HG03066 (cell line): ENCODE measurements at regions not wholly inside any gene's neighbourhood (a gene's known extent, or its start where the extent isn't known, plus 50 kb on each side); places are given as distances from the start of the nearest gene placed in this dataset.

Experiments
- ATAC-seq: cut with Tn5 transposase; IDR thresholded peaks from one replicate; pipeline ENCODE4 v1.9.1; 2021; ENCODE audit warnings: low read depth; ENCODE audit not compliant: unreplicated experiment

- no peak for ATAC-seq
Measured at GRCh38 chr6:22668307-22668706, 98.9 kb downstream of the HDGFL1 start.

DNA sequence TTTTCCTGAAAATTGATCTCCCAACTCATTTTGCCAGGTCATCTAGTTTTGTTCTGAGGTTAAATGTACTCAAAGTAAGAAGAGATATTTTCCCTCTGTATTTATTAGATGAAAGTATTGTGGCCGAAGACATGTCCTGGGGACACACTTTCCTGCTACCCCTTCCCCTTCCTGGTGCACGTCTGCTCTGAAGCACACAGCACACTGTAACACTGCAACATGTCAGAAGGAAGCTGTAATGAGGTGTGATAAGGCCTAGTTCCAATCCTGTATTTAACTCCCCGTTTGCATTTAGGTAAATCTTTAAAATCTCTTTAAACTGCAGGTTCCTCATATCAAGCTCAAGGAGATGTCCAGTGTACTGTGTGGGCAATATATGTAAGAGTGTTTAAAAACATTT, 99.4 kb downstream of the HDGFL1 start:
- no peak for ATAC-seq

DNA sequence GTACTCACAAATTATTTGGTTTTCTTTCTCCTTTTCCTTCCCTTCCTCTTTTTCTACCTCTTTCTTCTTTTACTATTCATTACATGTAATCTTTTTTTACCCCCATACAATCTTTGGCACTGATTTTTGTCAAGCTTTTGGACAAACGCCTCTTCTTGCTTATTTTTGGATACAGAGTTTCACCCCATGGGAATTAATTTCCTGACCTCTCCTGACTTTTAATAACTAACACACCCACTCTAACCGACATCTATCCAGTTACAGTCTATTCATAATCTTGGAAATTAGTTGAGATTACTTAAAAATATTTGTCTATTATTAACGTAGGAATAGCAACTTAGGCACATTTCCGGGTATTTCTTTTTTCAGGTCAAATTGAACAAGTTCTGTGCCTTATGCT, 101.2 kb downstream of the HDGFL1 start:
- no peak for ATAC-seq

GRCh38 chr6:22673474-22673873, 104.1 kb downstream of the HDGFL1 start:
- ATAC-seq = no peak

GRCh38 chr6:22680950-22681349, 111.6 kb downstream of the HDGFL1 start:
- ATAC-seq = no peak

- ATAC-seq = no peak
Measured at GRCh38 chr6:22681761-22682160, 112.4 kb downstream of the HDGFL1 start.

GRCh38 chr6:22682979-22683378, 113.6 kb downstream of the HDGFL1 start:
- no peak for ATAC-seq

DNA sequence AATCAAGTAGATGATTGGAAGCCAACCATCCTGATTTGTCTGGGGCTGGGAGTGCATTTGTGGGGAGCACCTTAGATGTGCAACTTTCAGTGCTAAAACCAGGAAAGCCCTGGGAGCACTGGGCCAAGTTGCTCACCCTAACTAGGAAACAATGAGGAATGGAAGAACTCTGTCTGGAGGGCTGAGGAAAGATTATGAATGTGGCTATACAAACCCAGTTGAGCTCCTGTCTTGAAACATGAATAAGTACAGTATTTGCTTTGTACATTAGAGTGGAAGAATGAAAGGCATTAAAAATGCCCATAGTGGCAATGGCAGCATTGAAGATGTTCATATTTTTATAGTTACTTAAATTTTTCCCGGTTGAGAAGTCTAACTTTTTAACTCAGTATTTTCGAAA, 121.1 kb downstream of the HDGFL1 start:
- ATAC-seq = no peak

DNA sequence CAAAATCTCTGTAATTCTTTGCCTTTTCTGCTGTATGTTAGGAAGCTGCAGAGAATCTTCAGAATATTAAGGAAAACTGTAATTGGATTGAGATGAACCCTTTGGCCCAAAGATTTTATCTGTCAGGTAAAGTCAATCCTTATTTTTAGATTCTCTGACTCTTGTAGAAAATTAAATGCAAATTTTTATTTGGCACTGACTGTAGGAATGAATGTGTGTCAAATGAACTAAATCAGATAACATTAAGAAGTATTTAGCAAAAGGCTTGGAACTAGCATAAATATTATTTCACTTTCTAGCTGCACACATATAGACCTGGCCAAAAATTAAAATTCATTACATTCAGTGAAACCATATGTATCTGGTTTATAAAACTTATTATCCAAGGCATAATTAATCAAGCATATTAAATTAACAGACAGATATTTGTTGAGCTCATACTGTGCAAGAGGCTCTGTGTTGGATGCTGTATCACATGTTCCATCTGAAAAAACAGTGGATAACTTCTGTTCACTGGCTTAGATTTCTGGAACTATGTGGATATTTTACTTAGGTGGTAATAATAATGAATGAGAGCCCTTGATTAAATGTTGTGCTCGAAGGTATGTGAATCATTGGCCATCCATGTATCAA, 124.8 kb downstream of the HDGFL1 start:
- ATAC-seq = no peak

DNA sequence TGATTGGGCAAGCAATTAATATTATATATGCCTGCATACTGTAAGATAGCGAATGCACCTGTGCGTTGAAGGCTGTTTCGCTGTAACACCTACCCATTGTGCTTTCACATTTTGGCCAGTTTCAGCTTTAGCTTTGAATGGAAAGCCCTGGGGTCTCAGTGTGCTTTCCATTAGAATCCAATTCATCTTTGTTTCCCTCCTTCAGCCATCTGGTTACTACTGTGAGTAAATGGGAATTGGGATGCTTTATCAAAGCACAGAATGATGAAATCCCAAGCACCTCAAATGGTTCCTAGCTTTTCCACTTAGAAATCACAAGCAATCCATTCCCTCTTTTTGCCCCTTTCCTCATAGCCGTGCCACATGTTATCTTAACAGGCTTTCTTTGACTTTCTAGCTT, 127.1 kb downstream of the HDGFL1 start:
- ATAC-seq = no peak

DNA sequence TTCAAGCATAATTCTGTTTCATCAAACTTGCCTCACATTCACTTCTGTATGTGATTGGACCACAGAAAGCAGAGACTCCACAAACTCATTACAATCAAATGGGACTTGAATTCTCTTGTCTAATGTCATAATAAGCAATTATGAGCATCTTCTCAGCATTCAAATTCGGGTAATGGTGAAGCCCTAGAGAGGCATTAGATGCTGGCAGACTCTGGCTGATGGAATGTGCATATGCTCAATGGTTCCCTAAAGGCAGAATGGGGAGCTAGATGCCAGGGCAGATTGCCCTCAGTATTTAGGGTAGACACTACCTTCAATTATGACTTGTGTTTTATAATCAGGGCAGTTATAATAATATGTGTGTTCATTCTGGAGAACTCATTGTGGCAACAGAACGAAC, 127.9 kb downstream of the HDGFL1 start:
- ATAC-seq = no peak

GRCh38 chr6:22699151-22699550, 129.8 kb downstream of the HDGFL1 start:
- ATAC-seq = no peak

- no peak for ATAC-seq
Measured at GRCh38 chr6:22706651-22707050, 137.3 kb downstream of the HDGFL1 start.

- no peak for ATAC-seq
Measured at GRCh38 chr6:22708469-22708868, 139.1 kb downstream of the HDGFL1 start.

- ATAC-seq = no peak
Measured at GRCh38 chr6:22709803-22710202, 140.4 kb downstream of the HDGFL1 start.

GRCh38 chr6:22716721-22717120, 147.4 kb downstream of the HDGFL1 start:
- no peak for ATAC-seq

DNA sequence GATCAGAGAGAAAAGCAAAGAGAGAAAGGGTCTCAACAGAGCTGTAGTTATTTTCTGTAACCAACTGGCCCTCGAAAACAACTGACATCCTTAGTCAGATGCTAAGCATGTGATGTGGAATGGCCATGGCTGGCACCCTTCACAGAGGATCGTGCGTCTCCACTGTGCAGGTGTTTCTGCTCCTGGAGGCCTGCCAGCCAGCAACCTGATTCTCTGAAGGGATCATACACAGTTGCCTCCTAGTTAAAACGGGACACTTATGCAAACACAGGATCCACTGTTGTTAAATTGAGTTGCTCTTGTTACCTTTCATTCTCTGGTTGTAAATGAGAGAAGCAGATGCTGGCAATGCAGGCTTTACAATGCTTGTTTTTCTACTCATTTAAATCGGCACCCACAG, 148.5 kb downstream of the HDGFL1 start:
- no peak for ATAC-seq

- ATAC-seq = no peak
Measured at GRCh38 chr6:22722913-22723312, 153.5 kb downstream of the HDGFL1 start.

- no peak for ATAC-seq
Measured at GRCh38 chr6:22726966-22727365, 157.6 kb downstream of the HDGFL1 start.

DNA sequence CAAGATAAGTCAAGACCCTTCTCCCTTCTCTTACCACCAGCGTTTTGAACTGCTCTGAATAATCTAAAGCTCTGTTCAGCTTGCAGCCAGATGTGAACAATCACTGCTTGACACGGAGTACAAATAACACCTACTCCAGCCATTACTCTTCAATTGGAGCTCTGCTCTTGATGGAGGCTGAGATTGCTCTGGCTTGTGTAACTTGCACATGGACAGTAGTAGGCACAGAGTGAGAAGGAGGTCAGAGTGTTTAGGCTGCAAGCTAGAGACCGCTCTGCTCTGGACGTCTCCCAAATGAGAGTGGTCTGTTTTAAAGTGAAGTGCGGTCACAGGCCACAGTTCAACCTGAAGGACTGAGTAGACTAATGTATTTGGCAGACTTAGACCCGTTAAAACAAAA, 158.3 kb downstream of the HDGFL1 start:
- no peak for ATAC-seq

GRCh38 chr6:22732176-22732970, 163.0 kb downstream of the HDGFL1 start:
- ATAC-seq = no peak

DNA sequence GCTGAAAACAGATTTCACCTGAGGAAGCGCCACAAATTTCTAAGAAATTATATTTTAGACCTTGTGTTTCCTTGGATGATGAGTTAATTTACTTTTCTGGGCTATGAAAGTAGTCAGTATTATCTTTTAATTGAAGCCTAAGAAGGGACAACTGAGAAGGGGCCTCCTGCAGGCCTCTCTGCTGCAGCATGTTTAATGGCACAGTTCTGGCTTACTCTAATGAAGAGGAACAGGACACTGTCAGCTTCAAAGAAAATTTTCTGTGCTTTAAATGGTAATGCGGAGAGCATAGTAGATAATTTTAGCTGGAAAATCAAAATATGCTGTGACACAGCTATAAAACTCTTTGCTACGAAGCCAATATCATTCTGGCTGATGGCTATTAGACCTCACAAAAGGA, 167.4 kb downstream of the HDGFL1 start:
- ATAC-seq = no peak
